HG02870 (cell line): ENCODE measurements at regions not wholly inside any gene's neighbourhood (a gene's known extent, or its start where the extent isn't known, plus 50 kb on each side); places are given as distances from the start of the nearest gene placed in this dataset.

Experiments used
- ATAC-seq: cut with Tn5 transposase; IDR thresholded peaks from one replicate; pipeline ENCODE4 v1.9.1; 2021; ENCODE audit warnings: mild to moderate bottlenecking, moderate library complexity; ENCODE audit not compliant: unreplicated experiment

DNA sequence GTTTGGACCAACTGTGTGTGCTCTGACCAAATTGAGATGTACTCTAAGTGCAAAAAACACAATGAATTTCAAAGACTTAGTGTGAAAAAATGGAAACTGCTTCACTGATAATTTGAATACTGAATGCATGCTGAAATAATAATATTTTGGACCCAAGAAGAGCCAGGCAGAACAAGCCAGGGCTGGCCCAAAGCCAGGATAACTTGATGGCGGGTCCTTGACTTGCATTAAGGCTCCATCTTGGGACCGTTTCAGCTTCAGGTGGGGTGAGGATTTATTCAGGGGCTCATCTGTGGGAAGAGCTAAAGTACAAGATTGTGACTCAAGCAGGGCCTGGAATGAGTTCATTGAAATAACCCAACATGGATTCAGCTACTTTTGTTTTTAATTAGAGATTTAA is 921.9 kb downstream of the QKI start:
- ATAC-seq, result no peak

GRCh38 chr6:164331026-164331425 is 916.5 kb downstream of the QKI start:
- ATAC-seq, result no peak

- no peak for ATAC-seq
These were observed 910.6 kb downstream of the QKI start for GRCh38 chr6:164325168-164325567.

GRCh38 chr6:164322533-164322932 is 908.0 kb downstream of the QKI start:
- ATAC-seq, result no peak

DNA sequence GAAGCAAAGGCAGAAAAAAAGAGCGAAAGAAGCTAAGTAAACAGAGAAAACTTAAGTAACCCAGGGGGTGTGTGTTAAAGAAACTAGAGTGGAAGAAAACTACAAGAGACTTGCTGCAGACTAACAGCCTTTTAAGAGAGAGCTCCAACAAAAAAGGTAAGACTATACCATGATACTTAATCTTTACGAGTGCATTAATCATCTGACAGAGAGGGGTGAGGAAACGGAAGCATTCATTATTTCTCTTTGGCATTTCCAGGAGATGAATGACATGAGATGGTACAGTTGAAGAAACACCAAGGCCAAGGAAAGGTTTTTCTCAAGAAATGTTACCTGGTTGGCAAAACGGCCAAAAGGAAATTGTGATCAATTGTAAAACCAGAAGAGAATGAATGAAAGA is 906.8 kb downstream of the QKI start:
- no peak for ATAC-seq

DNA sequence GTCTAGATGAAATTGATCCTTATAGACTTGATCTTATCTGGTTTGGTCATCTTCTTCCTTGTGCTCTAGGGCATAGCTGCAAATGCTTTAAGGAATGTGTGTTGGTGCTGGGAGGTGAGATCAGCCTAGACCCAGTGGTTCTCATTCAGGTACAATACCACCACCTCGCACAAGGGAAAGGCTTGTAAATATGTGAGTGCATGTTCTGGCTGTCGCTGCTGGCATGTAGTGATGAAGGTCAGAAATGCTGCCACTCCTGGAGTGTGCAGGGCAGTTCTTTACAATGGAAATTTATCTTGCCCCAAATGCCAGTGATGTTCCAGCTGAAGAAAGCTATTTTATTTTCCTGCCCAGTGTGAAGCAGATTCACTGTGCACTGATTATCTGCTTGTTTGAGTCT is 900.9 kb downstream of the QKI start:
- no peak for ATAC-seq

DNA sequence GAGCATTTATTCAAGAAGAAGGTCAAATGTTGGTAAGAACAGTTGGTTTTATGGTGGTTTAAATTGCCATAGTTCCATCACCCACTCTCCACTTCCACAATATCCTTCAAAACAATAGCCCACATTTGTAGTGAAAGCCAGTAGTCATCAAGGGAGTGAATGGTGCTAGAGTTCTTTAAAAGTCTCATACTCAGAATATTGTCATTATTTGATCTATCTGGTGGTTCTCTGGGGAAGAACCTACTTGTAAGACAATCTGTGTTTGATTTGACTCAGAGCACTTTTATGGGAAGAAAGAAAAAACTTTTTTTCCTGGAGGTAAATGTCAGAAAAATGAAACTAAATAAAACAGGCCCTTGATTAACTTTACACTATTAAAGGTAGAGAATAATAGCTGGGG is 893.8 kb downstream of the QKI start:
- ATAC-seq, result no peak

DNA sequence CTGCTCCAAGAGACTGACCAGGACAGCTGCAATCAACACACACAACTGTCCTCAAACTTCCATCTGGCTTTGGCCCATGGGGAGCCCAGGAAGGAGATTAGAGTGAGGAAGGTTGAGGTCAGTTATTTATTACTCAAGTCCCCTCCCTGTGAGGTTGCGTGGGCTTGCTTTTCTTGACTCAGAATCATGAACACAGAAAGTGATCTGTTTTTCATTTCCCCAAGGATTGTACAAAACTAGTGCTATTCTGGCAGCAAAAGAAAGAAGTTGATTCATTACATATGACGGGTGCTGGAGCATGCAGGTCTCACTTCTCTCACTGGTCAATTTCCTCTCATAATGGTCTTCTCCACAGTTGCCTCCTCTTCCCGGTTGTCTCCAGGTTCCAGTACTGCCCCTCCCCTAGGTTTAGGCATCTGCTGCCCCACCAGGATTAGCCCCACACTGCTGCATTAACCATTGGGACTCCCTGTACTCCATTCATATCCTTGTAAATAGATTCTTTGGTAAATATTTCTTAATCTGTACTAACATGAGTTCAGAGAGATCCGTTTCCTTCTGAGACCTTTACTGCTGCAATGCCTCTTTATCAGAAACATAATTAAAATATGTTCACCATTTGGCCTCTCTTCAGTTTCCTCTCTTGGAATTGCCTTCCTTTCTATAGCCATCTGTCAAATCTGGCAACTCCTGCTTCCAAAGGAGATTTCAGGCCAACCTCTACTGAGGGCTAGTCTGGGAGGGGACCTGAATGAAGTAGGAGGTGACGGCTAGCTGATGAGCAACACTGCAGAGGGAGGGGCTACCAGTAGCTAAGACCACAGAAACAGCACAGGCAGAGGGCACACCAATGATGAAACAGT is 888.8 kb downstream of the QKI start:
- ATAC-seq, result no peak

- ATAC-seq, result no peak
These were observed 881.9 kb downstream of the QKI start for GRCh38 chr6:164296411-164296810.

GRCh38 chr6:164294047-164294784 is 879.7 kb downstream of the QKI start:
- no peak for ATAC-seq

- no peak for ATAC-seq
These were observed 876.7 kb downstream of the QKI start for GRCh38 chr6:164291224-164291623.

- no peak for ATAC-seq
These were observed 875.6 kb downstream of the QKI start for GRCh38 chr6:164290101-164290500.

- ATAC-seq, result no peak
These were observed 871.5 kb downstream of the QKI start for GRCh38 chr6:164286011-164286410.

GRCh38 chr6:164283574-164283973 is 869.1 kb downstream of the QKI start:
- no peak for ATAC-seq

DNA sequence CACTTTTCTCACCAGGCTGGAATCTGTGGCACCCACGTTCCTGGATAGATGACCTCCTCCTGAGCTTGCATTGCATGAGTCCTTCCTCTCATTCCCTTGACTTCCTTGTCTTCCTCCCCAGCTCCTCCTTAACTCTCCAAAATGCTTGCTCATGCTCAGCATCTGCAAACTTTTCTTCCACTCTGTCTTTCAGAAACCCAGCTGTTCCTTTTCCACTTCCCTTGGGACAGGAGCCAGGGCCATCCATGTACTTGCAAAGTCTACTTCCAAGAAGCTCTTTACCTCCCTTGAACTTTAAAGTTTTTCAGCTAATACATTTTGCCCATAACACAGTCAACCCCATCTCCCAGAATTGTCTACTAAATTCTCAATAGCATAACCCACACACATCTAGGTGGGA is 861.7 kb downstream of the QKI start:
- no peak for ATAC-seq

DNA sequence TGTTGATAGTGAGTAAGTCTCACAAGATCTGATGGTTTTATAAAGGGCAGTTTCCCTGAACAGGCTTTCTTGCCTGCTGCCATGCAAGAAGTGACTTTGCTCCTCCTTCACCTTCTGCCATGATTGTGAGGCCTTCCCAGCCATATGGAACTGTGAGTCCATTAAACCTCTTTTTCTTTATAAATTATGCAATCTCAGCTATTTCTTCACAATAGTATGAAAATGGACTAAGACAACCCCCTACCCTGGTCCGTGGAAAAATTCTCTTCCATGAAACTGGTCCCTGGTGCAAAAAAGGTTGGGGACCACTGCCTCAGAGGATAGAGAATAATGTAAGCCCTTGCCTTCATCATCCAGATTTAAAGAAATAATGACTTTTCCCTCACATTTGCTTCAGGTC is 861.3 kb downstream of the QKI start:
- ATAC-seq, result no peak

- ATAC-seq, result no peak
These were observed 860.0 kb downstream of the QKI start for GRCh38 chr6:164274493-164274892.

DNA sequence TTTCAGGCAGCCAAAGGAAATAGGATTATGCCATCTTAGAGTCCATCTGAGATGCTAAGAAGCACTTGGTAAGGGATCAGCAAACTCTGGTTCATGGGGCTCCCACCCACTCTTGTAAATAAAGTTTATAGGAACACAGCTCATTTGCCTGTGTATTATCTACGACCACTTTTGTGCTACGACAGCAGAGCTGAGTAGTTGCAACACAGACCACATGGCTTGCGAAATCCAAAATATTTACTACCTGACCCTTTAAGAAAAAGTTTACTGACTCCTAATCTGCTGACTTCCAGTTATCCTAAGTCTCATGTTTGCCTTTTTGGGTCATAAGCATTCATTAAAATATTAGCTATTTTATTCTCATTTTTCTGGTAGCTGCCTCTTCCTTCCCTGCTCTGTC is 859.0 kb downstream of the QKI start:
- ATAC-seq, result no peak

- no peak for ATAC-seq
These were observed 852.3 kb downstream of the QKI start for GRCh38 chr6:164266851-164267250.

DNA sequence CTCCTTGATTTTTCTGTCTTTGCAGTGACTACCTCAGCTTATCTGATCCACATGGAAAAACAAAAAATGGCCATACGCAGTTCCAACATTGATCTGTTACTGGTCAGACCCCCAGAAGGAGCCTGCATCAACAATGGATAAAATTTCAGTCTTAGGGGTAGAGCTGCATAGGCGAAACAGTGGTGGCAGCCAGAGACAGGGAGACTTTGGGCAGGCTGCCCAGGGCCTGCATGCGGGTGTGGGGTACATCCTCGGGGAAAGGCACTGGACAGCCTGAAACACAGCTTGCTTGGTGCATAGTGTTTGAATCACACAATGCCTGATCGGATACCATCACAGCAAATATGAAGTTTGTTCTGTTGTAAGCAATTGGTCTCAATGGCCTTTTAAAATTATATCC is 847.8 kb downstream of the QKI start:
- ATAC-seq, result no peak

- no peak for ATAC-seq
These were observed 843.9 kb downstream of the QKI start for GRCh38 chr6:164258421-164258820.

GRCh38 chr6:164252948-164253347 is 838.4 kb downstream of the QKI start:
- no peak for ATAC-seq
